ENCODE measurements at regions not wholly inside any gene's neighbourhood (a gene's known extent, or its start where the extent isn't known, plus 50 kb on each side); places are given as distances from the start of the nearest gene placed in this dataset.

GRCh38 chr2:2795438-2796091, 464.5 kb upstream of the MYT1L start:
- peaks cover 32% of the 10 kb centered on the region for H3K27me3 Mint-ChIP-seq (ENCODE audit: low read depth)
- H3K27ac Mint-ChIP-seq: no peak overlapping the region
- TF ChIP-seq CTCF (IDR thresholded peaks at IDR 0.05; ENCODE audit: unreplicated experiment): no peak
- no peaks in the 10 kb centered on the region for H3K4me1 Mint-ChIP-seq
- no peaks in the 10 kb centered on the region for H3K9me3 Mint-ChIP-seq
- H3K4me3 Mint-ChIP-seq: no peak overlapping the region
- H3K36me3 Mint-ChIP-seq: no peaks in the 10 kb centered on the region
- DNase-seq (ENCODE audit: low spot score in 2 of 2, unreplicated experiment in 2 of 2): no peak

GRCh38 chr2:2793925-2794560, 463.0 kb upstream of the MYT1L start:
- no peak for DNase-seq (ENCODE audit: low spot score in 2 of 2, unreplicated experiment in 2 of 2)
- Mint-ChIP-seq H3K9me3 (no peaks in the 10 kb centered on the region), H3K4me1 (no peaks in the 10 kb centered on the region), H3K27me3 (ENCODE audit: low read depth) (peaks cover 32% of the 10 kb centered on the region), H3K4me3 (no peak overlapping the region), H3K36me3 (no peaks in the 10 kb centered on the region), H3K27ac (no peak overlapping the region)
- no peak for TF ChIP-seq CTCF (IDR thresholded peaks at IDR 0.05; ENCODE audit: unreplicated experiment)

GRCh38 chr2:2793514-2793913, 462.4 kb upstream of the MYT1L start:
- no peak for DNase-seq (ENCODE audit: low spot score in 2 of 2, unreplicated experiment in 2 of 2)
- Mint-ChIP-seq H3K9me3 (no peaks in the 10 kb centered on the region), H3K27ac (no peak overlapping the region), H3K4me1 (peaks cover 2% of the 10 kb centered on the region), H3K27me3 (ENCODE audit: low read depth) (peaks cover 30% of the 10 kb centered on the region), H3K36me3 (no peaks in the 10 kb centered on the region), H3K4me3 (no peak overlapping the region)
- no peak for TF ChIP-seq CTCF (IDR thresholded peaks at IDR 0.05; ENCODE audit: unreplicated experiment)

GRCh38 chr2:2791606-2792005, 460.5 kb upstream of the MYT1L start:
- no peak overlapping the region for H3K27ac Mint-ChIP-seq
- H3K36me3 Mint-ChIP-seq: no peaks in the 10 kb centered on the region
- peaks cover 15% of the 10 kb centered on the region for H3K27me3 Mint-ChIP-seq (ENCODE audit: low read depth)
- H3K4me3 Mint-ChIP-seq: no peak overlapping the region
- no peaks in the 10 kb centered on the region for H3K9me3 Mint-ChIP-seq
- H3K4me1 Mint-ChIP-seq: peaks cover 8% of the 10 kb centered on the region
- no peak for DNase-seq (ENCODE audit: low spot score in 2 of 2, unreplicated experiment in 2 of 2)
- no peak for TF ChIP-seq CTCF (IDR thresholded peaks at IDR 0.05; ENCODE audit: unreplicated experiment)

GRCh38 chr2:2791031-2791430, 460.0 kb upstream of the MYT1L start:
- Mint-ChIP-seq H3K27ac (no peak overlapping the region), H3K27me3 (ENCODE audit: low read depth) (peaks cover 14% of the 10 kb centered on the region), H3K4me1 (peaks cover 8% of the 10 kb centered on the region), H3K9me3 (no peaks in the 10 kb centered on the region), H3K36me3 (no peaks in the 10 kb centered on the region), H3K4me3 (no peak overlapping the region)
- DNase-seq (ENCODE audit: low spot score in 2 of 2, unreplicated experiment in 2 of 2): no peak
- TF ChIP-seq CTCF (IDR thresholded peaks at IDR 0.05; ENCODE audit: unreplicated experiment): no peak

Measured in mesothelial cell of epicardium (in vitro differentiated cells).